ENCODE measurements at regions not wholly inside any gene's neighbourhood (a gene's known extent, or its start where the extent isn't known, plus 50 kb on each side); places are given as distances from the start of the nearest gene placed in this dataset.

DNA sequence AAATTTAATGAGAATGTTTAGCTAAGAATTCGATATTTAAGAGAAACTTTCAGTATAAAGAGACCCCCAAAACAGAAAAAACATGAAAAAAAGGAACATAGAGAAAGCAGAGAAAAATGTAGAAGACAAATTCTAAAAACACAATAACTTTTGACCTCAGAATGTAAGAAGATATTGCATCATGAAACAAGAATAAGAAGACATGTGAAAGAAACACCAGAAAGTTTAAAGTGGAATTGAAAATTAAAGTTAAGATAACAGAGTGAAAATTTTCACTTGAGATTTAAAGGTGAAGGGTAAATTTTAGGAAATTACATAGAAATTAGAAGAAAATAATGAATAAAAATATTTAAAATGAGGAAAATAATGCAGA lies 78.2 kb upstream of the FAM3C start:
- no peak overlapping the region for H3K27ac ChIP-seq
- TF ChIP-seq POLR2A (IDR thresholded peaks at IDR 0.05) (no peak), POLR2AphosphoS5 (IDR thresholded peaks at IDR 0.05) (no peak), EP300 (IDR thresholded peaks at IDR 0.05) (no peak)
- TF ChIP-seq, protein P1, sequence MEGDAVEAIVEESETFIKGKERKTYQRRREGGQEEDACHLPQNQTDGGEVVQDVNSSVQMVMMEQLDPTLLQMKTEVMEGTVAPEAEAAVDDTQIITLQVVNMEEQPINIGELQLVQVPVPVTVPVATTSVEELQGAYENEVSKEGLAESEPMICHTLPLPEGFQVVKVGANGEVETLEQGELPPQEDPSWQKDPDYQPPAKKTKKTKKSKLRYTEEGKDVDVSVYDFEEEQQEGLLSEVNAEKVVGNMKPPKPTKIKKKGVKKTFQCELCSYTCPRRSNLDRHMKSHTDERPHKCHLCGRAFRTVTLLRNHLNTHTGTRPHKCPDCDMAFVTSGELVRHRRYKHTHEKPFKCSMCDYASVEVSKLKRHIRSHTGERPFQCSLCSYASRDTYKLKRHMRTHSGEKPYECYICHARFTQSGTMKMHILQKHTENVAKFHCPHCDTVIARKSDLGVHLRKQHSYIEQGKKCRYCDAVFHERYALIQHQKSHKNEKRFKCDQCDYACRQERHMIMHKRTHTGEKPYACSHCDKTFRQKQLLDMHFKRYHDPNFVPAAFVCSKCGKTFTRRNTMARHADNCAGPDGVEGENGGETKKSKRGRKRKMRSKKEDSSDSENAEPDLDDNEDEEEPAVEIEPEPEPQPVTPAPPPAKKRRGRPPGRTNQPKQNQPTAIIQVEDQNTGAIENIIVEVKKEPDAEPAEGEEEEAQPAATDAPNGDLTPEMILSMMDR (IDR thresholded peaks at IDR 0.05): no peak
- DNase-seq: no peak
- no peaks in the 10 kb centered on the region for H3K9me3 ChIP-seq
- H3K4me3 ChIP-seq: no peak overlapping the region
- intact Hi-C loops (cut with DNase I; ENCODE audit: low total_unique reads): no loop called here
- H3K27me3 ChIP-seq: no peaks in the 10 kb centered on the region
- H3K4me1 ChIP-seq: peaks cover 0 to 16% (median 0%) of the 10 kb centered on the region in 4 donors
- no peaks in the 10 kb centered on the region for H3K36me3 ChIP-seq
- 70 to 95% (median 88%) methylated on average over 1 of the region's 1 CpG for WGBS, 5 donors

DNA sequence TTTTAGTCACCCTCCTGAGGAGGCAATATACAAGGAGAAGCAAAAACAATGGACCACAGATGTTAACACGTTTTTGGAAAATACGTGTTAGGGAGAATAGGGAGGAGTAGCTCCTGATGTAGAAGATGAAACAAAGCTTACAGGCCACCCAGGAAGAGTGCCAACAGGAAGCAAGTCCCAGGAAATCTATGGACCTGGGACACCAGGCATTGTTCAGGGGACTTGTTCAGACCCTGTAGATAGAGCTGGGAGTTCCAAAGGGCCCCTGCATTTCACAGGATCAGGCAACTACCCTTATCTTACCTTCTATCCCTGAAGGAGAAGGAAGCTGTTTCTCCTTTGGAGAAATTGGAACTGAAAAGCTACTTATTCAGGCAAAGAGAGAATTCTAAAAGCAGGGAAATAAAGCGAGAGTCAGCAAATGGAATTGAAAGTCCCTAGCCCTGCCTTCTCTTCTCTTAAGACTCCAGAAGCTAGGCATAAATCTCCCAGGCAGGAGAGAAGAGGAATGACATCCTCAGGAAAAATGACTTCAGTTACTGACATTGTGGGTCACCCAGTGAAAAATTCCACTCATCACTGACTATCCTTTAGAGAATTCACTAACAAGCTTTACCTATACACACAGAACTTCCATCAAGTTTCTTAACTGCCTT lies 77.7 kb upstream of the FAM3C start:
- H3K4me3 ChIP-seq: no peak overlapping the region
- H3K4me1 ChIP-seq: peaks cover 0 to 16% (median 0%) of the 10 kb centered on the region in 4 donors
- peak in 1 of 2 donors; percentile 15 for DNase-seq
- no peaks in the 10 kb centered on the region for H3K9me3 ChIP-seq
- no peak overlapping the region for H3K27ac ChIP-seq
- 51 to 59% (median 53%) methylated on average over 3 of the region's 3 CpGs for WGBS, 5 donors
- H3K27me3 ChIP-seq: no peaks in the 10 kb centered on the region
- intact Hi-C loops (cut with DNase I; ENCODE audit: low total_unique reads): no loop called here
- no peaks in the 10 kb centered on the region for H3K36me3 ChIP-seq
- no peak for TF ChIP-seq POLR2A (IDR thresholded peaks at IDR 0.05)
- no peak for TF ChIP-seq POLR2AphosphoS5 (IDR thresholded peaks at IDR 0.05)
- TF ChIP-seq, protein P1 (IDR thresholded peaks at IDR 0.05): no peak
- TF ChIP-seq EP300 (IDR thresholded peaks at IDR 0.05): no peak

DNA sequence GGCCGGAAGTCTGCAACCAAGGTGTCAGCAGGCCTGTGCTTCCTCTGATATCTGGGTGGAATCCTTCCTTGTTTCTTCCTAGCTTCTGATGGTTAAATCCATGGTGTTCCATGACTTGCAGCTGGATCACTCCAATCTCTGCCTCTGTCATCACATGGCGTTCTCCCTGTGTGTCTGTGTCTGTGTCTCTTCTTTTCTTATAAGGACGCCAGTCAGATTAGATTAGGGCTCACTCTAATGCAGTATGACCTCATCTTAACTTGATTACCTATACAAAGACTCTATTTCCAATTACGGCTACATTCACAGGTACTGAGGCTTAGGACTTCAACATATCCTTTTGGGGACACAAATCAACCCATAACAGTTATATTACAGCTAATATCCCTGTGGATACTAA lies 70.3 kb upstream of the FAM3C start:
- Histone ChIP-seq H3K9me3 (no peaks in the 10 kb centered on the region), H3K4me3 (no peak overlapping the region), H3K27me3 (no peaks in the 10 kb centered on the region), H3K36me3 (no peaks in the 10 kb centered on the region), H3K27ac (no peak overlapping the region), H3K4me1 (no peaks in the 10 kb centered on the region)
- DNase-seq: no peak
- intact Hi-C loops (cut with DNase I; ENCODE audit: low total_unique reads): no loop called here
- WGBS, 5 donors: 87 to 98% (median 96%) methylated on average over 4 of the region's 4 CpGs
- TF ChIP-seq POLR2A (IDR thresholded peaks at IDR 0.05): no peak
- TF ChIP-seq POLR2AphosphoS5 (IDR thresholded peaks at IDR 0.05): no peak
- TF ChIP-seq, protein P1 (IDR thresholded peaks at IDR 0.05): no peak
- no peak for TF ChIP-seq EP300 (IDR thresholded peaks at IDR 0.05)

DNA sequence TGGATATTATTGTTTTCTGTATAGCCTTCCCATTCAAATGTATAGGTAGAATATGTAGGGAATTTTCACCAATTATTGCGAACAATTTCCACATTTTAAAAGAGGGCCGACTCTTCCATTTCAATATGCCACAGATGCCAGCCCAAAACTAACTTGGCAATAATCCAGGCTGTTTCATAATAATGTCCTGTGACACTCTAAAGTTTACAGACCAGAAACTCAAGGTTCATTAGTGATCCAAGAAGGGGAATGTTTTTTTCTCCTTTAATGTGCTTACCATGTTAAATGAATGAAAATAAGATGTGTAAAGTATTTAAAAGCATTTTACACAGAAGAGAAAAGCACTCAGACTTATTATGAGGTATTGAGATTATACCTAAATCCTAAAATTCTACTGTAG lies 63.0 kb upstream of the FAM3C start:
- intact Hi-C loops (cut with DNase I; ENCODE audit: low total_unique reads): no loop called here
- 88 to 96% (median 93%) methylated on average over 2 of the region's 2 CpGs for WGBS, 5 donors
- TF ChIP-seq POLR2AphosphoS5 (IDR thresholded peaks at IDR 0.05): no peak
- TF ChIP-seq, protein P1 (IDR thresholded peaks at IDR 0.05): no peak
- TF ChIP-seq EP300 (IDR thresholded peaks at IDR 0.05): no peak
- TF ChIP-seq POLR2A (IDR thresholded peaks at IDR 0.05): no peak
- H3K4me3 ChIP-seq: no peak overlapping the region
- H3K9me3 ChIP-seq: no peaks in the 10 kb centered on the region
- H3K27me3 ChIP-seq: no peaks in the 10 kb centered on the region
- H3K4me1 ChIP-seq: no peaks in the 10 kb centered on the region
- H3K27ac ChIP-seq: no peak overlapping the region
- no peaks in the 10 kb centered on the region for H3K36me3 ChIP-seq
- no peak for DNase-seq

All from stomach (tissue), 8 donors.